OCI-LY3 (cell line): ENCODE measurements at regions not wholly inside any gene's neighbourhood (a gene's known extent, or its start where the extent isn't known, plus 50 kb on each side); places are given as distances from the start of the nearest gene placed in this dataset.

Experiments used
- H2AFZ ChIP-seq: fragments of 200-600, 300-600 bp; shearing (Covaris generic); 2 replicates; pipeline ENCODE4 v1.6.0; 2014; ENCODE audit warnings: antibody characterized with exemption, low read depth, low read length
- H3K27ac ChIP-seq: fragments of 200-600, 300-600 bp; sonication (generic); 2 replicates; pipeline ENCODE4 v1.5.1; 2014; ENCODE audit warnings: mild to moderate bottlenecking, low read length, moderate library complexity, mixed read lengths
- H3K27me3 ChIP-seq: fragments of 200-600, 300-600 bp; sonication (generic); 2 replicates; pipeline ENCODE4 v1.6.1; 2014; ENCODE audit warnings: low read depth, low read length, mixed read lengths
- H3K36me3 ChIP-seq: fragments of 200-600, 300-600 bp; sonication (generic); replicated peaks from 2 replicates; pipeline ENCODE3; 2014; ENCODE audit warnings: low read depth, low read length, mixed read lengths
- H3K4me1 ChIP-seq: fragments of 300-600, 200-600 bp; sonication (generic); 2 replicates; pipeline ENCODE4 v1.6.1; 2014; ENCODE audit warnings: low read length, mixed read lengths
- H3K4me2 ChIP-seq: fragments of 200-600, 300-600 bp; sonication (generic); 2 replicates; pipeline ENCODE4 v1.6.1; 2014; ENCODE audit warnings: low read length, mixed read lengths
- H3K4me3 ChIP-seq: fragments of 300-600, 200-600 bp; sonication (generic); 2 replicates; pipeline ENCODE4 v1.5.1; 2014; ENCODE audit warnings: antibody characterized with exemption, mild to moderate bottlenecking, low read length, moderate library complexity
- H3K79me2 ChIP-seq: fragments of 300-600, 200-600 bp; shearing (Covaris generic); 2 replicates; pipeline ENCODE4 v1.6.1; 2014; ENCODE audit warnings: mild to moderate bottlenecking, low read length, mixed read lengths
- H3K9ac ChIP-seq: fragments of 300-600, 200-600 bp; shearing (Covaris generic); 2 replicates; pipeline ENCODE4 v1.6.0; 2014; ENCODE audit warnings: mild to moderate bottlenecking, low read length, moderate library complexity
- H3K9me3 ChIP-seq: fragments of 200-600, 300-600 bp; shearing (Covaris generic); 2 replicates; pipeline ENCODE4 v1.6.1; 2014; ENCODE audit warnings: low read length, mixed read lengths; ENCODE audit not compliant: insufficient read depth
- H4K20me1 ChIP-seq: fragments of 200-600, 300-600 bp; sonication (generic); 2 replicates; pipeline ENCODE4 v1.6.1; 2016; ENCODE audit warnings: low read length, mixed read lengths; ENCODE audit not compliant: insufficient read depth
- EZH2phosphoT487 ChIP-seq: fragments of 200-600 bp; shearing (Covaris generic); IDR thresholded peaks from 2 replicates; pipeline ENCODE4 v1.6.1; 2018; ENCODE audit warnings: antibody characterized with exemption, mixed run types, low read depth
- TF ChIP-seq, protein P1 (sequence below): fragments of 200-600, 300-600 bp; sonication (generic); IDR thresholded peaks from 2 replicates; pipeline ENCODE4 v1.5.1; 2014; ENCODE audit warnings: antibody characterized with exemption, low read length, low read depth

DNA sequence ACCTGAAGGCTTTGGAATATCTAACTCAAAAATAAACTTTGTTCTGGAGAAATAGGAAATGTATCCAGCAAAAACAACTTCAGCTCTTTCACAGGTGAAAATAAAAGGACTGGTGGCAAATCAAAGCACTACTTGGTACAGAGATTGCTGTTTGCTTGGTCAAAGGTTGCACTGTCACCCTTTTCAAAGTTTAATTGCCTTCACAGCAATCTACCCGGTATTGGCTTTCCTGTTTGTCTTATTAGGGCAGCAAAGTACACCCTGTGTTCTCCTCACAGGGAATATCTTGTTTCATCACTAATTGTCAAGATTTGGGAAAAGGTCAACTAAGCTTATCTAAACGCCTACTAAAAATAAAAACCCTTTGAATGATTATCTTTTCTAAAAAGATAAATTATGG, 214.1 kb upstream of the ADCY2 start:
- Histone ChIP-seq H3K27ac (no peak overlapping the region), H3K79me2 (no peaks in the 10 kb centered on the region)

DNA sequence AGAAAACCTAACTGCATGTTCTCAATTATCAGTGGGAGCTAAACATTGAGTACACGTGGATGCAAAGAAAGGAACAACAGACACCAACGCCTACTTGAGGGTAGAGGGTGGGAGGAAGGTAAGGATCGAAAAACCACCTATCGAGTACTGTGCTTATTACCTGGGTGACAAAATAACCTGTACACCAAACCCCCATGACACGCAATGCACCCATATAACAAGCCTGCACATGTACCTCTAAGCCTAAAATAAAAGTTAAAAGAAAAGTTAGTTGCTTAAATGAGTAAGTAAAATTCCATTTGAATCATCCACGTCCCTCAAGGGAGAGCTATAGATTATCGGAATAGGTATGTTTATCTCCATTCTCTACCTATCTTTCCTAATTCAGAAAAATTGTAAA, 210.2 kb upstream of the ADCY2 start:
- TF ChIP-seq, protein P1, sequence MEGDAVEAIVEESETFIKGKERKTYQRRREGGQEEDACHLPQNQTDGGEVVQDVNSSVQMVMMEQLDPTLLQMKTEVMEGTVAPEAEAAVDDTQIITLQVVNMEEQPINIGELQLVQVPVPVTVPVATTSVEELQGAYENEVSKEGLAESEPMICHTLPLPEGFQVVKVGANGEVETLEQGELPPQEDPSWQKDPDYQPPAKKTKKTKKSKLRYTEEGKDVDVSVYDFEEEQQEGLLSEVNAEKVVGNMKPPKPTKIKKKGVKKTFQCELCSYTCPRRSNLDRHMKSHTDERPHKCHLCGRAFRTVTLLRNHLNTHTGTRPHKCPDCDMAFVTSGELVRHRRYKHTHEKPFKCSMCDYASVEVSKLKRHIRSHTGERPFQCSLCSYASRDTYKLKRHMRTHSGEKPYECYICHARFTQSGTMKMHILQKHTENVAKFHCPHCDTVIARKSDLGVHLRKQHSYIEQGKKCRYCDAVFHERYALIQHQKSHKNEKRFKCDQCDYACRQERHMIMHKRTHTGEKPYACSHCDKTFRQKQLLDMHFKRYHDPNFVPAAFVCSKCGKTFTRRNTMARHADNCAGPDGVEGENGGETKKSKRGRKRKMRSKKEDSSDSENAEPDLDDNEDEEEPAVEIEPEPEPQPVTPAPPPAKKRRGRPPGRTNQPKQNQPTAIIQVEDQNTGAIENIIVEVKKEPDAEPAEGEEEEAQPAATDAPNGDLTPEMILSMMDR: no peak
- TF ChIP-seq EZH2phosphoT487: no peak
- no peak overlapping the region for H2AFZ ChIP-seq
- no peaks in the 10 kb centered on the region for H3K27me3 ChIP-seq
- H3K27ac ChIP-seq: no peak overlapping the region
- H3K4me2 ChIP-seq: no peak overlapping the region
- no peaks in the 10 kb centered on the region for H3K9me3 ChIP-seq
- no peak overlapping the region for H3K4me3 ChIP-seq
- H3K9ac ChIP-seq: no peak overlapping the region
- no peaks in the 10 kb centered on the region for H4K20me1 ChIP-seq
- no peaks in the 10 kb centered on the region for H3K36me3 ChIP-seq
- H3K4me1 ChIP-seq: no peaks in the 10 kb centered on the region
- no peaks in the 10 kb centered on the region for H3K79me2 ChIP-seq

More for the DNA sequence above, 214.1 kb upstream of the ADCY2 start:
- no peak for TF ChIP-seq EZH2phosphoT487
- TF ChIP-seq, protein P1: no peak
- no peaks in the 10 kb centered on the region for H3K9me3 ChIP-seq
- no peak overlapping the region for H2AFZ ChIP-seq
- no peak overlapping the region for H3K4me3 ChIP-seq
- no peaks in the 10 kb centered on the region for H3K4me1 ChIP-seq
- H3K4me2 ChIP-seq: no peak overlapping the region
- H3K9ac ChIP-seq: no peak overlapping the region
- H4K20me1 ChIP-seq: no peaks in the 10 kb centered on the region
- no peaks in the 10 kb centered on the region for H3K36me3 ChIP-seq
- no peaks in the 10 kb centered on the region for H3K27me3 ChIP-seq

DNA sequence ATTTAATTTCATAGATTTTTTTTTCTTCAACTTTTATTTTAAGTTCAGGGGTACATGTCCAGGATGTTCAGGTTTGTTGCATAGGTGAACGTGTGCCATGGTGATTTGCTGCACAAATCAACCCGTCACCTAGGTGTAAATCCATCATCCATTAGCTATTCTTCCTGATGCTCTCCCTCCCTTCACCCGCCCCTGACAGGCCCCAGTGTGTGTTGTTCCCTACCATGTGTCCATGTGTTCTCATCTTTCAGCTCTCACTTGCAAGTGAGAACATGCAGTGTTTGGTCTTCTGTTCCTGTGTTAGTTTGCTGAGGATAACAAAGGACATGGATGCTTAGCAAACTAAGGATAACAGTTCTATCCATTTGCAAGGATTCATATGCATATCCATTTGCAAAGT, 209.1 kb upstream of the ADCY2 start:
- Histone ChIP-seq H3K9me3 (no peaks in the 10 kb centered on the region), H3K4me1 (no peaks in the 10 kb centered on the region), H3K27me3 (no peaks in the 10 kb centered on the region), H3K9ac (no peak overlapping the region), H2AFZ (no peak overlapping the region), H4K20me1 (no peaks in the 10 kb centered on the region), H3K4me3 (no peak overlapping the region), H3K4me2 (no peak overlapping the region), H3K36me3 (no peaks in the 10 kb centered on the region), H3K27ac (no peak overlapping the region), H3K79me2 (no peaks in the 10 kb centered on the region)
- TF ChIP-seq EZH2phosphoT487: no peak
- TF ChIP-seq, protein P1: no peak

DNA sequence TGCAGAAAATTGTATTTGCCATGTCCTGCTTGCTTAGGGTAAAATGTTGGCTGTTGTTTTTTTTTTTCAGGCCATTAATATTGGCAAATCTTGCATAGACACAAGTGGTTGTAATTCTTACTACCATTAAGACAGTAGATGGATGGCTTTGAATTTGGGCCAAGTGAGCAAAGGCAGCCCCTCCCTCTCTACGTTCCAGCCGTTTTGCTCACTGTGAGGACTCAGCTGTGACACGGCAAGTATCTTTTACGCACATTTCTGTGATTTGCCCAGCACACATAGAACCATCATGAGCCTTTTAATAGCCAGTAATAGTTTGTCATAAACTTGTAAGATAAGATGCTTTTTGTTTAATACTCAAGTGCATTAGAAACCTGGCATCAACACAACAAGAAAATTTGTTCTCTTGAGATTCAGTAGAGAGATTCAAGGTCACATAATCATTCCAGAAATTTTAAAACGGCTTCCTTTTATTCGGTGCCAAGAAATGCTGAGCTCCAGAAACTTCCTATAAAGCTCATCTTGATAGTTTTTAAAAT, 205.2 kb upstream of the ADCY2 start:
- Histone ChIP-seq H4K20me1 (no peaks in the 10 kb centered on the region), H3K4me2 (no peak overlapping the region), H3K9ac (no peak overlapping the region), H3K4me3 (no peak overlapping the region), H3K27ac (no peak overlapping the region), H2AFZ (no peak overlapping the region), H3K36me3 (no peaks in the 10 kb centered on the region), H3K9me3 (no peaks in the 10 kb centered on the region), H3K27me3 (no peaks in the 10 kb centered on the region), H3K4me1 (no peaks in the 10 kb centered on the region), H3K79me2 (no peaks in the 10 kb centered on the region)
- TF ChIP-seq, protein P1: no peak
- no peak for TF ChIP-seq EZH2phosphoT487
